Stimulated activated naive B cell treated with anti-CD40 and anti-IgM and Interleukin-4, amounts not matched to agents 10 μg/mL and 1 μg/mL and 100 μg/mL, for 72 hours (primary cell): ENCODE measurements at regions not wholly inside any gene's neighbourhood (a gene's known extent, or its start where the extent isn't known, plus 50 kb on each side); places are given as distances from the start of the nearest gene placed in this dataset.

Experiments used
- ATAC-seq, 2 donors: fragments of 150-1000 bp; cut with Tn5 transposase; replicated peaks; 2 replicates each; pipeline ENCODE4 v1.10.0; 2021; ENCODE audit warnings: moderate library complexity in 1 of 2
- DNase-seq: peaks from one replicate; pipeline ENCODE4 v3.0.0; 2021
- H3K27ac Mint-ChIP-seq: one replicate; pipeline ENCODE4 v1.8.0; 2022; ENCODE audit warnings: mild to moderate bottlenecking, mixed read lengths
- H3K27me3 Mint-ChIP-seq, 2 donors: one replicate each; pipeline ENCODE4 v1.8.0; 2022; ENCODE audit warnings: mixed read lengths in 2 of 2
- H3K36me3 Mint-ChIP-seq, 2 donors: one replicate each; pipeline ENCODE4 v1.8.0; 2022; ENCODE audit warnings: mixed read lengths in 2 of 2, mild to moderate bottlenecking in 1 of 2
- H3K4me1 Mint-ChIP-seq, 2 donors: one replicate each; pipeline ENCODE4 v1.8.0; 2022; ENCODE audit warnings: mixed read lengths in 2 of 2, mild to moderate bottlenecking in 1 of 2
- H3K4me3 Mint-ChIP-seq, 2 donors: one replicate each; pipeline ENCODE4 v1.8.0; 2022; ENCODE audit warnings: mild to moderate bottlenecking in 2 of 2, mixed read lengths in 2 of 2, moderate library complexity in 1 of 2
- H3K9me3 Mint-ChIP-seq, 2 donors: one replicate each; pipeline ENCODE4 v1.8.0; 2022; ENCODE audit warnings: mixed read lengths in 2 of 2, mild to moderate bottlenecking in 1 of 2

DNA sequence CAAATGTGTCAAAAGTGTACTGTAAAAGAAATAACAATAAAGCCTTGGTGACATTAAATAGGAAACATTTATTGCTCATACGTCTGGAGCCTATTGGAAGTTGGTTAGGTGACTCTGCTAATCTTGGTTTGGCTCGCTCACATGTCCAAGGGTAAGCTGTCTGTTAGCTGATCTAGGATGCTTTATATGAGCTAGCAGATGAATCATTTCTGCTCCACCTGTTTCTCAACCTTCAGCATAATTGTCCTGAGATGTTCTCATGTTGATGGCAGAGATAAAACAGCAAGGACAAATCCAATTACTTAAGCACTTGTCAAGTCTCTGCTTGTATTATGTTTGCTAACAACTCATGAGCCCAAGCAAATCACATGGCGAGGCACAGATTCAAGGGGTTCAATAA lies 56.0 kb upstream of the CD53 start:
- Mint-ChIP-seq H3K4me1 (peaks cover 0 to 3% of the 10 kb centered on the region in 2 donors), H3K4me3 (no peak overlapping the region), H3K9me3 (peaks cover 0 to 1% of the 10 kb centered on the region in 2 donors), H3K27ac (no peak overlapping the region), H3K36me3 (peaks cover 0 to 2% of the 10 kb centered on the region in 2 donors), H3K27me3 (no peaks in the 10 kb centered on the region)
- ATAC-seq, result no peak
- no peak for DNase-seq

DNA sequence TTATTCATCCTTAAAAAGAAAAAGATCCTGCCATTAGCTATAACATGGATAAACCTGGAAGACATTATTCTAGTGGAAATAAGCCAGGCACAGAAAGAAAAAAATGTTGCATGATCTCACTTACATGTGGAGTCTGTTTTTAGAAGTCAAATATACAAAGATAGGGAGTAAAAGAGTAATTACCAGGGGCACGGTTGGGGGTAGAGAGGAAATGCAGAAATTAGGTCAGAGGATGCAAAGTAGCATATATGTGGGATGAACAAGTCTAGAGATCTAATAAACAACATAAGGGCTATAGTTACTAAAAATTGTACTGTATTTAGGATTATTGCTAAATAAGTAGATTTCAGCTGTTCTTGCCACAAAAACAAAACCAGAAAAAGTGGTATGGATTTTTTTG lies 61.4 kb upstream of the CD53 start:
- Mint-ChIP-seq H3K27me3 (no peaks in the 10 kb centered on the region), H3K36me3 (peaks cover 0 to 2% of the 10 kb centered on the region in 2 donors), H3K27ac (no peak overlapping the region)

DNA sequence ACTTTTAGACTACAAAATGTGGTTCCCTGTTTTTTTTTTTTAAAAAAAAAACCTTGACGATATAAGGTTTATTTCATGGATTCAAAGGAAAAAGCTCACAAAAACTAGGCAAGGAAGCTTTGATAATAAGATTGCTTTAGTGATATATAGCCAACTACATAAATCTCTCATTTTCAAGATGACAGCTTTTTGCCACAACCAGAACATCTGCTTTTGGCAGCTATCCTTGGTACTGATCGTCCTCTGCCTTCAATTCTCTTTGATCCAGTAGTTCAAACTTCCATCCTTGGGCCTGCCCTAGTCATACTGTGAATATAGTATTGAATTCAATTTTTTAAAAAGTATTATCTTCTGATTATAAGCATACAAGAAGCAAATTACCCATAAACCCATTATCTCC lies 72.9 kb upstream of the CD53 start:
- Mint-ChIP-seq H3K4me3 (no peak overlapping the region), H3K4me1 (no peaks in the 10 kb centered on the region), H3K36me3 (peaks cover 5 to 8% of the 10 kb centered on the region in 2 donors), H3K27me3 (no peaks in the 10 kb centered on the region), H3K9me3 (peaks cover 7 to 15% of the 10 kb centered on the region in 2 donors), H3K27ac (no peak overlapping the region)
- no peak for DNase-seq
- ATAC-seq, result no peak

More for the DNA sequence above, 61.4 kb upstream of the CD53 start:
- no peak for DNase-seq
- H3K4me1 Mint-ChIP-seq, result peaks cover 0 to 4% of the 10 kb centered on the region in 2 donors
- peaks cover 0 to 2% of the 10 kb centered on the region in 2 donors for H3K9me3 Mint-ChIP-seq
- no peak for ATAC-seq
- no peak overlapping the region for H3K4me3 Mint-ChIP-seq

DNA sequence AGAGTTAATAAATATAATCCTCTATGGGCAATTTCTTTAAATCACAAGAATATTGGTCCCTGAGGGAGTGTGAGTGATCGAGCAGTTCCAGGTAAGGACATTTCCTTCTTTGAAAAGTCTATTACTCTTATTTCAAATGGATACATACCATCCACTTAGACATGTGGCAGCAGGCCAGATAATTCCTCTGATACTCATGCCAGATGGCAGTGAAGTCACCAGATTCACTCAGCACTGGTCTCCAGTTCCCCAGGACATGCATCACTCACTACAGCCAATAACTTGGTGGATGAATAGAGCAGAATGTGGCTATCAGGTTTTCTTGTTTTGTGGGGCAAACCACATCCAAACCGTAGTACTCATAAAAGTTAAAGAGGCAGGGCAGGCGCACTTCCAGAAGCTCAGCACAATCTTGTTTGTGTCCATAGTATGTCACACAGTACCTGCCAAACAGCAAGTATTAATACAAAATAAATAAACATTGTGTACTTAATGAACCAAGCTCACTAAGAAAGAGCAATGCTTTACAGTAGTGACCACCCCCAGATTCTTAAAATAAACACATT lies 74.2 kb upstream of the CD53 start:
- DNase-seq, result no peak
- peaks cover 0 to 4% of the 10 kb centered on the region in 2 donors for H3K4me1 Mint-ChIP-seq
- H3K27me3 Mint-ChIP-seq, result no peaks in the 10 kb centered on the region
- H3K36me3 Mint-ChIP-seq, result peaks cover 5 to 8% of the 10 kb centered on the region in 2 donors
- no peak overlapping the region for H3K27ac Mint-ChIP-seq
- H3K9me3 Mint-ChIP-seq, result peaks cover 7 to 15% of the 10 kb centered on the region in 2 donors
- H3K4me3 Mint-ChIP-seq, result no peak overlapping the region
- ATAC-seq, result no peak

DNA sequence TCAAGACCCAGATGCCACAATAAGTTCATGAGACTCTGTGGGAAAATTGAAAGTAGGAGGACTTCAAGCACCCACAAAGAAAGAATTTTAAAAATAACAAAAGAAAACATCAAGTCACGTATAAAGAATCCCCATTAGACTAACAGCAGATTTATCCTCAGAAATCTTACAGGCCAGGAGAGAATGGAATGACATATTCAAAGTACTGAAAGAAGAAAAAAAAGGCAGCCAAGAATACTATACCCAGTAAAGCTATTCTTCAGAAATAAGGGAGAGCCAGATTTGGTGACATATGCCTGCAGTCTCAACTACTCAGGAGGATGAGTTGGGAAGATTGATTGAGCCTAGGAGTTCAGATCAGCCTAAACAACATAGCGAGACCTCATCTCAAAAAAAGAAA lies 84.3 kb upstream of the CD53 start:
- H3K9me3 Mint-ChIP-seq, result peaks cover 7 to 11% of the 10 kb centered on the region in 2 donors
- no peaks in the 10 kb centered on the region for H3K27me3 Mint-ChIP-seq
- peaks cover 6 to 7% of the 10 kb centered on the region in 2 donors for H3K36me3 Mint-ChIP-seq
- H3K4me3 Mint-ChIP-seq, result no peak overlapping the region
- DNase-seq (no peak), ATAC-seq (no peak)
- peak overlapping the region; percentile 72 for H3K27ac Mint-ChIP-seq
- H3K4me1 Mint-ChIP-seq, result peaks cover 32 to 58% of the 10 kb centered on the region in 2 donors

DNA sequence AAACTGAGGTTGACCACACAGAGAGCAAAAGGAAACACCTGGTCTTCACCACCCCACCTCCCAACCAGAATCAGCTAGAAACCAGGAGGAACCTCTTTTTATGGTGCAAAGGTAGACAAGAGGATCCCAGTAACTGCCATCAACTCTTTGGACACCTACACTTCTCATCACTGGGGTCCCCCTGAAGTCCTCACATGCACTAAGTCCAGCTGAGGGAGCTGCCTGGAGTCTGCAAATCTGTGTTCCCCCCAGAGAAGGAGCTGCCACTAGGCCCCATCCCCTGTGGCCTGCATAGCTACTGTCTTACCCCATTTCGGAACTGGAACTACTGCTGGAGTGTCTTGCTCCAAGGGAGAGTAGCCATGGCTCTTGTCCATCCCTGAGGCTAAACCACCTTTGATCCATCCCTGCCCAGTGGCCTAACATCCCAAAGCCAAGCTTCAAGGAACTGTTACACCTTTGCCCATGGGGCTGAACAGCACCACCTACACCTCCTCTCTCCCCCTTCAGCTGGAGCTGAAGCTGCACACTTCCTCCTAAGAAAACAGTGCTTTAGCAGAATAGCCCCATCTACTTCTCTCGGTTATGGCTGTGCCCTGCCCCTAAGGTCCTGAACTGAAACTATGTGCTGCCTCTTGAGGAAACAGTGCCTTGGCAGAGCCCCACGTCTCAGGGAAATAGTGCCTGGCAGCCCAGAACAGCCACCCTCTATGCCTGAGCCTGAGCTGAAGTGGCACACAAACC lies 85.4 kb upstream of the CD53 start:
- peaks cover 7 to 11% of the 10 kb centered on the region in 2 donors for H3K9me3 Mint-ChIP-seq
- peak; percentile 49 for DNase-seq

DNA sequence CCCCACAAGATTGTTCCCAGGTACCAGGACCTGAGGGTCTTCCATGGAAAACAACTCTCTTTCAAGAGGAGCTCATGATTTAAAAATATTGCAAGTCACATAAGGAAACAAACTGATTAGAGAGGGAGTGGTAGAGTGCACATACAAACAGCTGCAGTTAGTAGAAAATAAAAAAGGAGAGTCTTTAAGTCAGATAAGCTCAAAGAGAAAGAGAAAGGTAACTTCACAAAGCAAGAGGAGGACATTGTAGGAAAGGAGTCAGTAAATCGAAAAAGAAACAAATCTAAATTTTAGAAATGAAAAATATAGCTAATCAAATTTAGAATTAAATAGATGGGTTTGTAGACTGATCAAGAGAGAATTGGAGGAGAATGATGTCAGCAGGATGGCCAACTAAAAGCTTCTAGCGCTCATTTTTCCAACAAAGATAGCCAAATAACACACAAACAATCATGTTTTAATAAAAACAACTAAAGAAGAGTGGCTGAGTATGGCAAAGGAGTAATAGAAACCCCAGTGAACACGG lies 86.1 kb upstream of the CD53 start:
- DNase-seq (no peak), ATAC-seq (peak in 1 of 2 donors; percentile 13)
- peaks cover 39 to 56% of the 10 kb centered on the region in 2 donors for H3K4me1 Mint-ChIP-seq
- peak overlapping the region; percentile 72 for H3K27ac Mint-ChIP-seq
- H3K36me3 Mint-ChIP-seq, result peaks cover 6 to 7% of the 10 kb centered on the region in 2 donors
- no peaks in the 10 kb centered on the region for H3K27me3 Mint-ChIP-seq
- H3K4me3 Mint-ChIP-seq, result peak overlapping the region in 1 of 2 donors; percentile 55
- H3K9me3 Mint-ChIP-seq, result peaks cover 7 to 11% of the 10 kb centered on the region in 2 donors

More for the DNA sequence above, 85.4 kb upstream of the CD53 start:
- peak overlapping the region; percentile 72 for H3K27ac Mint-ChIP-seq
- peaks cover 6 to 7% of the 10 kb centered on the region in 2 donors for H3K36me3 Mint-ChIP-seq
- peak; percentile 88 to 91 for ATAC-seq
- H3K27me3 Mint-ChIP-seq, result no peaks in the 10 kb centered on the region
- H3K4me1 Mint-ChIP-seq, result peaks cover 39 to 61% of the 10 kb centered on the region in 2 donors
- H3K4me3 Mint-ChIP-seq, result peak overlapping the region; percentile 33 to 55

DNA sequence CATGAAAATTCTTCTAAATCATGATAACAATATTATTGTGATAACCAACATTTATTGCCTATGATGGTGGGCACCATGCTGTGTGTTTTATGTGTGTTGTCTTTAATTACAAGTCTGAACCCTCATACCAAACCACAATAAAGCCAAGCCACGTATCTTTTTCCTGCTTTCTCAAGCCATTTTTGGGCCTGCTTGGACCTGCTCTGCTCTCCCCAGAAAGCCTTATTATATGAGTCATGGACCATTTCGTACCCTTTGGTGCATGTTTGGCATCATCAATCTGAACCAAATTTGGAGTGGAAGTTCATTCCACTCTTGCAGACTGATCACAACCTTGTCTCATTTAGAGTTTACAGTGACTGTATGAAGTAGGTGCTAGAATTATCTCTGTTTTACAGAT lies 87.3 kb upstream of the CD53 start:
- DNase-seq, result no peak

DNA sequence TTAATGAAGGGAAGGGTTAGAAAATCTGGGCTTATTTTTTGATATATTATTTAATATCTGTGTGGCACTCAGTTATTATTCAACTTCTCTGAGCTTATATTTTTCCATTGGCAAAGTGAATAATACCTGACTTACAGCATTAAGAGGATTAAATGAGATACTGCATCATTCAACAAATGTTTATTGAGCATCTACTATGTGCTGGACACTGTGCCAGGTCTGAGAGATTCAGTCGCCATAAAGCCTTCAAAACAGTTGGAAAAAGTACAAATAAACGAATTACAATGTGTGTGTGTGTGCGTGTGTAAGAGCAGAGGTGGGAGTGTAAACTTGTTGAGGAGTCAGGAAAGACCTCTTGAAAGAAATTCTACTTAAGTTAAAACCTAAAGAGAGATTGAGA lies 87.9 kb upstream of the CD53 start:
- H3K9me3 Mint-ChIP-seq, result peaks cover 7 to 11% of the 10 kb centered on the region in 2 donors
- no peak overlapping the region for H3K27ac Mint-ChIP-seq
- ATAC-seq, result no peak
- H3K36me3 Mint-ChIP-seq, result peaks cover 6 to 7% of the 10 kb centered on the region in 2 donors
- DNase-seq, result no peak
- no peaks in the 10 kb centered on the region for H3K27me3 Mint-ChIP-seq
- peaks cover 44 to 66% of the 10 kb centered on the region in 2 donors for H3K4me1 Mint-ChIP-seq
- no peak overlapping the region for H3K4me3 Mint-ChIP-seq

More for the DNA sequence above, 87.3 kb upstream of the CD53 start:
- Mint-ChIP-seq H3K9me3 (peaks cover 7 to 11% of the 10 kb centered on the region in 2 donors), H3K4me1 (peaks cover 43 to 63% of the 10 kb centered on the region in 2 donors), H3K27ac (no peak overlapping the region), H3K4me3 (no peak overlapping the region), H3K27me3 (no peaks in the 10 kb centered on the region), H3K36me3 (peaks cover 6 to 7% of the 10 kb centered on the region in 2 donors)
- ATAC-seq, result no peak

DNA sequence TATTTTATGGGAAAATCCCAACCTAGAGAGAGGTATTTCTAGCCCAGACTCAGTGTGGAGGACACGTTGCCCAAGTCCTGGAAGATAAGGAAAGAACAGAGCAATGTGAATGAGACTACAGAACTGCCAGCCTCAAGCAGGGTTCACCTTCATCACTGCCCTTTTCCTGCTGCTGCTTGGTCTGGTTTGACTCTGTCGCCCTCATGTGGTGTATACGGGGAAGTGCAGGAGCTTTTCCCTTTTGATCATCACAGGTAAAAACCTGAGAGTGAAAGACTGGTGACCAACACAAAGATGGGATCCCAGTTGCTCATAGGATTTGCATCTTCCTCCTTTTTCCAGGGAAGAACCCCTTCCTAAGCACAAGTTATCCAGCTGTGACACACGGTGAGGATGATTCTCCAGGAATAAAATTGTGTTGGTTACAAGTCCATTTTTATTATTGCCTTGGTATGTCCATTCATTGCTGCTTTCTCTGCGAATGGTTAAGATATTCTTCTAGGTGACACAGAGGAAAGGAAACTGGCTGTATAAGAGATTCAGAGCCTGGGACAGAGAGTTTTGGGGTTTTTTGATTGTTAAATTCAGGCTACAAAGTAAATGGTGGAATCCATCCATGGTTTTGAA lies 89.5 kb upstream of the CD53 start:
- peak; percentile 24 for DNase-seq
- H3K9me3 Mint-ChIP-seq, result peaks cover 0 to under 1% of the 10 kb centered on the region in 2 donors
- H3K4me1 Mint-ChIP-seq, result peaks cover 44 to 59% of the 10 kb centered on the region in 2 donors
- peak in 1 of 2 donors; percentile 18 for ATAC-seq
- no peak overlapping the region for H3K4me3 Mint-ChIP-seq
- no peaks in the 10 kb centered on the region for H3K36me3 Mint-ChIP-seq
- no peaks in the 10 kb centered on the region for H3K27me3 Mint-ChIP-seq
- H3K27ac Mint-ChIP-seq, result peak overlapping the region; percentile 44

DNA sequence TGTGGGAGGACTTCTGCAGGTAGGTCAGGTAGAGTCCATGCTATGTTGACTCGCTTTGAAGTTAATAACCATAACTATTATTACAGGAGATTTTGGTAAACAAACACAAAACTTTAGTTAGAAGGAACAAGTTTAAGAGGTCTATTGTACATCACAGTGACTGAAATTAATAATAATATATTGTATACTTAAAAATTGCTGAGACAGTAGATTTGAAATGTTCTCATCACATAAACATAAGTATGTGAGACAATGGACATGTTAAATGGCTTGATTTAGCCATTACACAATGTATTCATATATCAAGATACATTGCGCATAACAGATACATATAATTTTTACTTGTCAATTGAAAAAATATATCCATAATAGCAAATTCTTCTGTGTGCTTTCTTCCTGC lies 91.4 kb upstream of the CD53 start:
- DNase-seq (no peak), ATAC-seq (no peak)
- H3K9me3 Mint-ChIP-seq, result no peaks in the 10 kb centered on the region
- no peak overlapping the region for H3K27ac Mint-ChIP-seq
- peaks cover 29 to 41% of the 10 kb centered on the region in 2 donors for H3K4me1 Mint-ChIP-seq
- no peaks in the 10 kb centered on the region for H3K27me3 Mint-ChIP-seq
- H3K4me3 Mint-ChIP-seq, result no peak overlapping the region
- H3K36me3 Mint-ChIP-seq, result no peaks in the 10 kb centered on the region

DNA sequence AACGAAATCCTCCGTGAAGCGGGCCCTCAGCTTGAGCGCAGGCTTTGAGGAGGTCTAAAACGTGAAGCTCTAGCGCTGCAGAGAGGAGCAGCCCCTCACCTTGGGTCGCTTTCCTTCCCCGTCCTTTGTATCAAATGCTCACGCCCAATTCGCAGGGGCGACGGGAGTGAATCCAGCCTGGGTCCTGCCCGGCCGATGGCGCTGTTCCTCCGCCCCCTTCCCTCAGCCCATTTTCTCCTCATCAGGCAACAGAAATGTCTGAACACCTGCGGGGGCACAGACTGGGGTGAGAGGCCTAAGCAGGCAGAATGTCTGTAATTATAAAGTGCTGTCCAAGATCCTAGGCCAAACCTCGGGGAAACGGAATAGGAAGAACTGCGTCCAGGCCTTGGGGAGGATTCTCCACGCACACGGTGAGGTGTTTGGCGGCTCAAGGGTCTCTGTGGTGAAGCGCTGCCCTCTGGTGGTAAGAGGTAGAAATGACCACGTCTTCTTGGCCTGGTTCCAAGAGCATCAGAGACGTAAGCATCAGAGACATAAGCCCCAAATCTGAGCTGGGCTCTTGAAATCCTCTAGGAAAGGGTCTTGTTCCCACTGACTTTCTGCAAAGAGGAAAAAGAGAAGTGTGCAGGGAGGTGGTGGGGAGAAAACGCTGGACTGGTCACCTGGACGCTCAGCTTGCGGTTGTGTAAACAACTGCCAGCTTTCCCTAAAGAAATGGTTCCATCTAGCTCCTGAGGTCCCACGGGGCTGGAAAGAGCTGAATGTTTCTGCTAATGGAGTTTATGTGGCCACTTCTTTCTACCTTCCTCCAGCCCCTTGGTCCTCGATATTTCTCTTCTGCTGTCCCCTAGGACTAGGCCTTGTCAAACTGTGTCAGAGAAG lies 92.1 kb upstream of the CD53 start:
- peaks cover 0 to 5% of the 10 kb centered on the region in 2 donors for H3K27me3 Mint-ChIP-seq
- H3K4me1 Mint-ChIP-seq, result peaks cover 24 to 34% of the 10 kb centered on the region in 2 donors
- ATAC-seq, result peak; percentile 76 to 78
- H3K36me3 Mint-ChIP-seq, result no peaks in the 10 kb centered on the region
- DNase-seq, result peak; percentile 67
- no peaks in the 10 kb centered on the region for H3K9me3 Mint-ChIP-seq
- H3K4me3 Mint-ChIP-seq, result peak overlapping the region; percentile 50 to 72
- H3K27ac Mint-ChIP-seq, result peak overlapping the region; percentile 60

DNA sequence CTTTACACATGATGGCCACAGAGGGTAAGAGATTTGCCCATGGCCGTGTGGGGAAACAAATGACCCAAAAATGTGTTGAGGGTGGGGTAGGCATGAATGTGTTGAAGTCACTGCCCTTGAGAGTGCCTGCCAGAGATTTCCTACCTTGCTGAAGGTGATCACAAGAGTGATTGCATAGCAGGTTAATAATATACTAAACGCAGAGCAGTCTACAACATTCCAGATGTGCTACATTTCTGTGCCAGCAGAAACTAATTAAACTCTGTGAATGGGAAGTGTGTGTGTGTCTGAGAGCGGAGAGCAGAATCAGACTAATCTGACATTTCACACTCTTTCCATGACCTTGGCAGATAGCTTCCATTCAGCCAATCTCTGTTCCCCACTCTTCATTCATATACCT lies 93.3 kb upstream of the CD53 start:
- no peaks in the 10 kb centered on the region for H3K36me3 Mint-ChIP-seq
- H3K27me3 Mint-ChIP-seq, result peaks cover 0 to 5% of the 10 kb centered on the region in 2 donors
- ATAC-seq (no peak), DNase-seq (no peak)
- no peaks in the 10 kb centered on the region for H3K9me3 Mint-ChIP-seq
- peaks cover 16 to 22% of the 10 kb centered on the region in 2 donors for H3K4me1 Mint-ChIP-seq
- H3K4me3 Mint-ChIP-seq, result no peak overlapping the region
- no peak overlapping the region for H3K27ac Mint-ChIP-seq
